Liver (tissue), 8 donors: ENCODE measurements at regions not wholly inside any gene's neighbourhood (a gene's known extent, or its start where the extent isn't known, plus 50 kb on each side); places are given as distances from the start of the nearest gene placed in this dataset.

Experiments
- DNase-seq: peaks from one replicate; pipeline ENCODE4 v3.0.0-alpha.2; 2017; ENCODE audit warnings: low spot score
- H3K27ac ChIP-seq, 2 donors: one replicate each; pipeline ENCODE4 v1.7.0; 2013; ENCODE audit warnings: inconsistent platforms in 2 of 2, low read length in 2 of 2, control low read depth in 1 of 2, low read depth in 1 of 2, mild to moderate bottlenecking in 1 of 2
- H3K27me3 ChIP-seq, 4 donors: one replicate each; pipeline versions ENCODE4 v1.6.1 to v1.7.0; 2013; ENCODE audit warnings: low read length in 3 of 4, inconsistent platforms in 1 of 4, mild to moderate bottlenecking in 1 of 4, moderate library complexity in 1 of 4; ENCODE audit not compliant: control insufficient read depth in 4 of 4, insufficient read depth in 4 of 4
- H3K36me3 ChIP-seq, 4 donors: one replicate each; pipeline versions ENCODE4 v1.6.1 to v1.7.0; 2013; ENCODE audit warnings: low read length in 3 of 4, mild to moderate bottlenecking in 3 of 4, low read depth in 1 of 4, moderate library complexity in 1 of 4; ENCODE audit not compliant: control insufficient read depth in 4 of 4, insufficient read depth in 3 of 4
- H3K4me1 ChIP-seq, 4 donors: one replicate each; pipeline versions ENCODE4 v1.6.1 to v1.7.0; 2013; ENCODE audit warnings: low read length in 3 of 4, mild to moderate bottlenecking in 3 of 4, moderate library complexity in 1 of 4; ENCODE audit not compliant: control insufficient read depth in 4 of 4, insufficient read depth in 4 of 4
- H3K4me3 ChIP-seq, 3 donors: one replicate each; pipeline versions ENCODE4 v1.6.1 to v1.7.0; 2013; ENCODE audit warnings: low read length in 3 of 3, control low read depth in 1 of 3, low read depth in 1 of 3, mild to moderate bottlenecking in 1 of 3
- H3K9ac ChIP-seq, 2 donors: one replicate each; pipeline ENCODE4 v1.7.0; 2013; ENCODE audit warnings: low read length in 2 of 2, mild to moderate bottlenecking in 2 of 2, moderate library complexity in 2 of 2, control low read depth in 1 of 2, low read depth in 1 of 2
- H3K9me3 ChIP-seq, 4 donors: one replicate each; pipeline versions ENCODE4 v1.6.1 to v1.7.0; 2013; ENCODE audit warnings: low read length in 3 of 4; ENCODE audit not compliant: control insufficient read depth in 4 of 4
- EGR1 ChIP-seq, 2 donors: IDR thresholded peaks; 2 replicates each; pipeline ENCODE4 v1.6.1; 2016 to 2018; ENCODE audit warnings: antibody characterized with exemption in 2 of 2, low read depth in 2 of 2
- FOXA1 ChIP-seq: IDR thresholded peaks from 2 replicates; pipeline ENCODE4 v1.6.1; 2016; ENCODE audit warnings: antibody characterized with exemption
- FOXA2 ChIP-seq: IDR thresholded peaks from 2 replicates; pipeline ENCODE4 v1.6.1; 2016; ENCODE audit warnings: antibody characterized with exemption
- GABPA ChIP-seq, 2 donors: IDR thresholded peaks in 1 of 2; conservative IDR thresholded peaks in 1 of 2; 2 replicates each; pipeline ENCODE4 v1.6.1; 2016; ENCODE audit warnings: antibody characterized with exemption in 2 of 2, mild to moderate bottlenecking in 1 of 2, moderate library complexity in 1 of 2
- HNF4A ChIP-seq, 2 donors: conservative IDR thresholded peaks; 2 replicates each; pipeline ENCODE4 v1.6.1; 2016; ENCODE audit warnings: antibody characterized with exemption in 2 of 2, mild to moderate bottlenecking in 2 of 2
- JUND ChIP-seq, 2 donors: IDR thresholded peaks; 2 replicates each; pipeline ENCODE4 v1.6.1; 2016; ENCODE audit warnings: antibody characterized with exemption in 2 of 2
- MAX ChIP-seq: IDR thresholded peaks from 2 replicates; pipeline ENCODE4 v1.6.1; 2016; ENCODE audit warnings: antibody characterized with exemption
- NR2F2 ChIP-seq: IDR thresholded peaks from 2 replicates; pipeline ENCODE4 v1.6.1; 2016; ENCODE audit warnings: antibody characterized with exemption
- RAD21 ChIP-seq, 2 donors: IDR thresholded peaks; 2 replicates each; pipeline ENCODE4 v1.6.1; 2016; ENCODE audit warnings: antibody characterized with exemption in 2 of 2, mild to moderate bottlenecking in 2 of 2
- REST ChIP-seq: IDR thresholded peaks from 2 replicates; pipeline ENCODE4 v1.6.1; 2016; ENCODE audit warnings: antibody characterized with exemption, mild to moderate bottlenecking
- RXRA ChIP-seq, 2 donors: IDR thresholded peaks; 2 replicates each; pipeline ENCODE4 v1.6.1; 2017 to 2018; ENCODE audit warnings: antibody characterized with exemption in 2 of 2, mild to moderate bottlenecking in 1 of 2
- SP1 ChIP-seq: IDR thresholded peaks from 2 replicates; pipeline ENCODE4 v1.6.1; 2018; ENCODE audit warnings: antibody characterized with exemption, mild to moderate bottlenecking
- YY1 ChIP-seq: IDR thresholded peaks from 2 replicates; pipeline ENCODE4 v1.6.1; 2016; ENCODE audit warnings: antibody characterized with exemption, mild to moderate bottlenecking
- ZBTB33 ChIP-seq: IDR thresholded peaks from 2 replicates; pipeline ENCODE4 v1.6.1; 2016; ENCODE audit warnings: antibody characterized with exemption
- WGBS: extraction: QIAGEN DNeasy Blood & Tissue Kit; methylation state at CpG from one replicate; pipeline ENCODE4 v1.1.7; 2013; 5-methylcytosine and 5-hydroxymethylcytosine counted together
- TF ChIP-seq, protein P1 (sequence below): IDR thresholded peaks from 2 replicates; pipeline ENCODE4 v1.6.1; 2016; ENCODE audit warnings: antibody characterized with exemption
- TF ChIP-seq, protein P2 (sequence below): fragments of 150-350 bp; IDR thresholded peaks from 2 replicates; pipeline ENCODE4 v1.5.1; 2017; ENCODE audit warnings: improper control_type of control experiment, low read depth, low read length; ENCODE audit not compliant: missing input control
- donor health status: healthy.
- donor health status: healthy.
- donor health status: healthy.
- donor health status: healthy.
- donor health status: healthy.

DNA sequence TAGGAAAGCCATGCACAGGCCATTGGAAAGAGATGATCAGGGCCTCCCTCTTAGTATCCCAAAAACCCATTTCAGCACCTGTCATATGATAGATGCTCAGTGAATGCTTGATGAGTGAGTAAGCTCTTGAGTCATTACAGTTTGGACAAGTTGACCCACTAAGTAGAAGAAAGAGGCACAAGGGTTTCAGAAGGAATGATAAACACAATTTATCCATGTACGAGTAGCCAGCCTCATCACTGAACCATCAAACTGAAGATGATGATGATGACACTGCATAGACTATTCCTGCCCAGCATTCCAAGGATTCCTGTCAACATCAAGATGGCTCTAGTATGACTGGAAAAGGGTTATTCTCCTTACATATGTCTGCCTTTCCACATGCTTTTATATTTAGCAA lies 596.0 kb downstream of the BCL11A start (continued):
- TF ChIP-seq SP1 (no peak), HNF4A (conservative IDR thresholded peaks at IDR 0.05) (no peak)

- no peaks in the 10 kb centered on the region for H3K36me3 ChIP-seq
- 80% methylated on average over 4 of the region's 4 CpGs for WGBS
- no peak overlapping the region for H3K27ac ChIP-seq
- no peak for DNase-seq
- no peaks in the 10 kb centered on the region for H3K27me3 ChIP-seq
- no peak overlapping the region for H3K9ac ChIP-seq
- H3K4me1 ChIP-seq: no peaks in the 10 kb centered on the region
- no peak overlapping the region for H3K4me3 ChIP-seq
- TF ChIP-seq SP1 (no peak), MAX (no peak), RAD21 (IDR thresholded peaks at IDR 0.05) (no peak), GABPA (IDR thresholded peaks at IDR 0.05 in 1 of 2, conservative IDR thresholded peaks at IDR 0.05 in 1 of 2) (no peak), FOXA2 (no peak), YY1 (no peak), RXRA (IDR thresholded peaks at IDR 0.05) (no peak), FOXA1 (no peak), JUND (IDR thresholded peaks at IDR 0.05) (no peak)
- TF ChIP-seq, protein P1, sequence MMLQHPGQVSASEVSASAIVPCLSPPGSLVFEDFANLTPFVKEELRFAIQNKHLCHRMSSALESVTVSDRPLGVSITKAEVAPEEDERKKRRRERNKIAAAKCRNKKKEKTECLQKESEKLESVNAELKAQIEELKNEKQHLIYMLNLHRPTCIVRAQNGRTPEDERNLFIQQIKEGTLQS: no peak
- TF ChIP-seq, protein P2, sequence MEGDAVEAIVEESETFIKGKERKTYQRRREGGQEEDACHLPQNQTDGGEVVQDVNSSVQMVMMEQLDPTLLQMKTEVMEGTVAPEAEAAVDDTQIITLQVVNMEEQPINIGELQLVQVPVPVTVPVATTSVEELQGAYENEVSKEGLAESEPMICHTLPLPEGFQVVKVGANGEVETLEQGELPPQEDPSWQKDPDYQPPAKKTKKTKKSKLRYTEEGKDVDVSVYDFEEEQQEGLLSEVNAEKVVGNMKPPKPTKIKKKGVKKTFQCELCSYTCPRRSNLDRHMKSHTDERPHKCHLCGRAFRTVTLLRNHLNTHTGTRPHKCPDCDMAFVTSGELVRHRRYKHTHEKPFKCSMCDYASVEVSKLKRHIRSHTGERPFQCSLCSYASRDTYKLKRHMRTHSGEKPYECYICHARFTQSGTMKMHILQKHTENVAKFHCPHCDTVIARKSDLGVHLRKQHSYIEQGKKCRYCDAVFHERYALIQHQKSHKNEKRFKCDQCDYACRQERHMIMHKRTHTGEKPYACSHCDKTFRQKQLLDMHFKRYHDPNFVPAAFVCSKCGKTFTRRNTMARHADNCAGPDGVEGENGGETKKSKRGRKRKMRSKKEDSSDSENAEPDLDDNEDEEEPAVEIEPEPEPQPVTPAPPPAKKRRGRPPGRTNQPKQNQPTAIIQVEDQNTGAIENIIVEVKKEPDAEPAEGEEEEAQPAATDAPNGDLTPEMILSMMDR: no peak
- H3K9me3 ChIP-seq: no peaks in the 10 kb centered on the region
These were observed 596.5 kb downstream of the BCL11A start for GRCh38 chr2:59956981-59957380.

DNA sequence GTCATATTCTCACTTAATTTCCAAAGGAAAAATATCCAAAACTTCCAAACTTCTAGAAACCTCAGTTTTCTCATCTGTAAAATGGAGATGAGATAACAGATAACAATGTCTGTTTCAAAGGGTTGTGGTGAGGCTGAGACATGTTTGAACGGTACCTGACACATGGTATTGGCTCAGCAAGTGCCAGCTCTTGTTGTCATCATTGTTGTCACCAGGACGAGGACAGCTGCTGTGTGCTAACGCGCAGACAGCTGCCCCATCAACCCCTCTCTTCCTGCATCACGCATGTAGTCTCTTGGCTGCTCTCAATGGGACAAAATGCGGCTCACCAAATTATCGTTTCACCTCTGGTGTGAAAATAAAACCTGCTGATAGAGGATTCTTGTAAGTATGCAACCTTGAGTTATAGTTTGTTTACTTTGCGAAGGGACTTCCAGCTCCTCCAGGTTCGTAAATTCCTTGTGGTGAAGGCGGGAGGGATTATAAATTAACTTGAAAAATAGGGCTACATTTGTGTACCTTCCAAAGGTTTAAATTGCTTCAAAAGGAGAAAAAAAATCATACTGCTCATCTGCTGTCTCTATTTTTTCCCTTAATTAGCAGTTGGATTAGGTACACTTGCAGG lies 605.4 kb downstream of the BCL11A start:
- 78% methylated on average over 10 of the region's 10 CpGs for WGBS
- Histone ChIP-seq H3K9me3 (no peaks in the 10 kb centered on the region), H3K4me1 (no peaks in the 10 kb centered on the region), H3K9ac (no peak overlapping the region), H3K4me3 (no peak overlapping the region), H3K27ac (no peak overlapping the region), H3K27me3 (no peaks in the 10 kb centered on the region), H3K36me3 (no peaks in the 10 kb centered on the region)
- DNase-seq: no peak
- TF ChIP-seq EGR1 (IDR thresholded peaks at IDR 0.05; ENCODE audit: low read depth in 2 of 2) (no peak), NR2F2 (no peak), RXRA (IDR thresholded peaks at IDR 0.05) (no peak), GABPA (IDR thresholded peaks at IDR 0.05 in 1 of 2, conservative IDR thresholded peaks at IDR 0.05 in 1 of 2) (no peak), ZBTB33 (no peak), YY1 (no peak), FOXA2 (no peak), REST (no peak), JUND (IDR thresholded peaks at IDR 0.05) (no peak), MAX (no peak), FOXA1 (no peak), RAD21 (IDR thresholded peaks at IDR 0.05) (no peak), SP1 (no peak), HNF4A (conservative IDR thresholded peaks at IDR 0.05) (no peak)
- TF ChIP-seq, protein P2: no peak
